Naive thymus-derived CD4-positive, alpha-beta T cell (primary cell): ENCODE measurements at regions not wholly inside any gene's neighbourhood (a gene's known extent, or its start where the extent isn't known, plus 50 kb on each side); places are given as distances from the start of the nearest gene placed in this dataset.
"Not testable (repeated sequence)": the region's sequence is repeated elsewhere in the genome, so short reads cannot be mapped to it uniquely, and the experiment has no call there.

Source experiments
- ATAC-seq: fragments of 150-1000 bp; cut with Tn5 transposase; 2 replicates; pipeline ENCODE4 v1.10.0; 2021; ENCODE audit warnings: mild to moderate bottlenecking, moderate library complexity
- CTCF ChIA-PET: fragments of 350-600 bp; sonication (Branson Sonifier 250); formaldehyde crosslinking; loops from one replicate; lab custom pipeline; 2021; ENCODE audit warnings: antibody characterized with exemption; lab: Charles Lee
- POLR2A ChIA-PET: fragments of 350-600 bp; sonication (Branson Sonifier 250); formaldehyde crosslinking; loops from one replicate; lab custom pipeline; 2021; ENCODE audit warnings: antibody characterized with exemption, inconsistent platforms; lab: Charles Lee
- DNase-seq, 9 donors: peaks; one replicate each; pipeline versions ENCODE4 v3.0.0 to v3.0.0-alpha.2; 2020 to 2022; ENCODE audit warnings: mixed read lengths in 1 of 9
- H3K27ac ChIP-seq: one replicate; pipeline ENCODE4 v1.7.0; 2013; ENCODE audit warnings: mild to moderate bottlenecking, low read depth, low read length, moderate library complexity
- H3K27me3 ChIP-seq, 2 donors: one replicate each; pipeline ENCODE4 v1.7.0; 2013; ENCODE audit warnings: low read length in 2 of 2, mild to moderate bottlenecking in 2 of 2, moderate library complexity in 2 of 2; ENCODE audit not compliant: control insufficient read depth in 2 of 2, insufficient read depth in 2 of 2
- H3K36me3 ChIP-seq, 3 experiments: 1 replicate in 2 of 3; 2 replicates in 1 of 3; pipeline ENCODE4 v1.7.0; 2013; ENCODE audit warnings: low read length in 3 of 3, mild to moderate bottlenecking in 3 of 3, moderate library complexity in 1 of 3; ENCODE audit not compliant: insufficient read depth in 3 of 3, control insufficient read depth in 2 of 3
- H3K4me1 ChIP-seq, 2 donors: one replicate each; pipeline ENCODE4 v1.7.0; 2013; ENCODE audit warnings: low read length in 2 of 2, mild to moderate bottlenecking in 2 of 2, moderate library complexity in 1 of 2; ENCODE audit not compliant: control insufficient read depth in 2 of 2, insufficient read depth in 2 of 2
- H3K4me3 ChIP-seq: 2 replicates; pipeline ENCODE4 v1.7.0; 2013; ENCODE audit warnings: mild to moderate bottlenecking, low read length
- H3K9me3 ChIP-seq, 3 experiments: 1 replicate in 2 of 3; 2 replicates in 1 of 3; pipeline ENCODE4 v1.7.0; 2013; ENCODE audit warnings: low read length in 3 of 3; ENCODE audit not compliant: control insufficient read depth in 2 of 3
- H3K27ac Mint-ChIP-seq, 9 donors: one replicate each; pipeline ENCODE4 v1.8.0; 2020 to 2022; ENCODE audit warnings: mixed read lengths in 9 of 9, mild to moderate bottlenecking in 8 of 9, moderate library complexity in 5 of 9, inconsistent platforms in 2 of 9
- H3K27me3 Mint-ChIP-seq, 5 donors: one replicate each; pipeline ENCODE4 v1.8.0; 2021 to 2022; ENCODE audit warnings: mixed read lengths in 5 of 5, mild to moderate bottlenecking in 1 of 5
- H3K36me3 Mint-ChIP-seq, 5 donors: one replicate each; pipeline ENCODE4 v1.8.0; 2020 to 2022; ENCODE audit warnings: mixed read lengths in 5 of 5, mild to moderate bottlenecking in 3 of 5, inconsistent platforms in 1 of 5
- H3K4me1 Mint-ChIP-seq, 7 donors: one replicate each; pipeline ENCODE4 v1.8.0; 2020 to 2022; ENCODE audit warnings: mixed read lengths in 7 of 7, mild to moderate bottlenecking in 3 of 7, inconsistent platforms in 1 of 7
- H3K4me3 Mint-ChIP-seq, 10 donors: one replicate each; pipeline ENCODE4 v1.8.0; 2020 to 2022; ENCODE audit warnings: mild to moderate bottlenecking in 10 of 10, mixed read lengths in 10 of 10, moderate library complexity in 6 of 10, inconsistent platforms in 2 of 10
- H3K9me3 Mint-ChIP-seq, 11 donors: one replicate each; pipeline ENCODE4 v1.8.0; 2020 to 2022; ENCODE audit warnings: mixed read lengths in 11 of 11, mild to moderate bottlenecking in 4 of 11, inconsistent platforms in 1 of 11, moderate library complexity in 1 of 11
- intact Hi-C, 2 donors: fragments of 100-400 bp; cut with micrococcal nuclease; formaldehyde crosslinking; loops; one replicate each; pipeline ENCODE4 v1.15.1; 2023

- H3K9me3 ChIP-seq, H3K9me3 Mint-ChIP-seq, POLR2A ChIA-PET, H3K4me1 ChIP-seq, CTCF ChIA-PET, H3K4me1 Mint-ChIP-seq, H3K27ac Mint-ChIP-seq, H3K27me3 Mint-ChIP-seq, DNase-seq, H3K36me3 Mint-ChIP-seq, H3K27me3 ChIP-seq, H3K4me3 ChIP-seq, intact Hi-C loops, ATAC-seq, H3K27ac ChIP-seq, H3K4me3 Mint-ChIP-seq, H3K36me3 ChIP-seq: not testable (repeated sequence)
Measured at GRCh38 chr10:46845194-46845593, 66.0 kb upstream of the PTPN20 start.

GRCh38 chr10:46845640-46846039 lies 65.6 kb upstream of the PTPN20 start:
- H3K27me3 ChIP-seq, ATAC-seq, CTCF ChIA-PET, H3K4me1 ChIP-seq, H3K4me3 Mint-ChIP-seq, intact Hi-C loops, H3K27ac ChIP-seq, H3K4me3 ChIP-seq, H3K36me3 ChIP-seq, POLR2A ChIA-PET, H3K36me3 Mint-ChIP-seq, H3K27me3 Mint-ChIP-seq, H3K27ac Mint-ChIP-seq, DNase-seq, H3K9me3 Mint-ChIP-seq, H3K4me1 Mint-ChIP-seq, H3K9me3 ChIP-seq: not testable (repeated sequence)

DNA sequence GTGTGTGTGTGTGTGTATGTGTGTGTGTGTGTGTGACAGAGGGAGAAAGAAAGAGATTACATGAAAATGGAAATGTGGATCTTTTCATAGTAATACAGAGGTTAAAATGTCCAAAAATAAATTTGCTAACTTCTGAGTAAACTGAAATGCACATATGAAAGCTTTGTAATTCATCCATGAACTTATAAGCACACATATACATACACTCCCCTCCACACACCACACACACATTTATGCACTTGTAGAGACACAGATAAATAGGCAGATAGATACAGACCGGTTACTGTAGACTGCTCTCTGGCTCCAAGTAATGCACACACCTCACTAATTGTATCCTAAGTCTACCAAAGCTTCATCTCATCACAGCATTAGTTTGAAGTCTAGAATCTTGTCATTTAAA lies 50.5 kb upstream of the PTPN20 start:
- POLR2A ChIA-PET, H3K4me3 Mint-ChIP-seq, intact Hi-C loops, H3K27ac ChIP-seq, H3K27me3 ChIP-seq, CTCF ChIA-PET, ATAC-seq, H3K27ac Mint-ChIP-seq, H3K4me1 ChIP-seq, H3K36me3 Mint-ChIP-seq, H3K9me3 Mint-ChIP-seq, H3K36me3 ChIP-seq, DNase-seq, H3K4me3 ChIP-seq, H3K27me3 Mint-ChIP-seq, H3K9me3 ChIP-seq, H3K4me1 Mint-ChIP-seq: not testable (repeated sequence)
